ENCODE measurements at regions not wholly inside any gene's neighbourhood (a gene's known extent, or its start where the extent isn't known, plus 50 kb on each side); places are given as distances from the start of the nearest gene placed in this dataset.
"Not testable (repeated sequence)": the region's sequence is repeated elsewhere in the genome, so short reads cannot be mapped to it uniquely, and the experiment has no call there.

DNA sequence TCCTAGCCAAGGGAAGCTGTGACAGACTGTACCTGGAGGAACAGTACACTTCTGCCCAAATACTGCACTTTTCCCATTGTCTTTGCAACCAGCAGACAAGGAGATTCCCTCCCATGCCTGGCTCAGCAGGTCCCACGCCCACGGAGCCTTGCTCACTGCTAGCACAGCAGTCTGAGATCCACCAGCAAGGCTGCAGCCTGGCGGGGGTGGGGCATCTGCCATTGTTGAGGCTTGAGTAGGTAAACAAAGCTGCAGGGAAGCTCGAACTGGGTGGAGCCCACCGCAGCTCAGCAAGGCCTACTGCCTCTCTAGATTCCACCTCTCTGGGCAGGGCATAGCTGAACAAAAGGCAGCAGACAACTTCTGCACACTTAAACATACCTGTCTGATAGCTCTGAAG, 268.9 kb downstream of the OSR1 start:
- not testable (repeated sequence) for DNase-seq

DNA sequence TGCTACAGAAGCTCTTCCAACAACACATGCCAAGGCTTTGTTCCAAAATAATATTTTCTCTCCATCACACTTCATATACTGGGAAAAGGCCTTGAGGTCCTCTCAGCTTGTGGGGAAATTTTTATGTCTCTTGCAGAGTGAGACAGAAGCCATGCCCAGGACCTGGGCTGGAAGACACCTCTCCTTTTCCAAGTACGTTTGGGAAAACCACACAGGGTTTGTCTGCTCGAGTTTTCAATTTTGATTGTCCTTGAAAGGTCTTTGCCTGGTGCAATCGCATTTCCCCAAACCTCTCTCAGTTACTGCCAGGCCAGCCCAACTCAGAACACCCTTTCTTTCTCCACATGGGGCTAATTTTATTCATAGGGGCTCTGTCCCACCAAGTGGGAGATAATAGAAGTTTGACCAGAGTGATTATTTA, 272.2 kb downstream of the OSR1 start:
- DNase-seq, result no peak

DNA sequence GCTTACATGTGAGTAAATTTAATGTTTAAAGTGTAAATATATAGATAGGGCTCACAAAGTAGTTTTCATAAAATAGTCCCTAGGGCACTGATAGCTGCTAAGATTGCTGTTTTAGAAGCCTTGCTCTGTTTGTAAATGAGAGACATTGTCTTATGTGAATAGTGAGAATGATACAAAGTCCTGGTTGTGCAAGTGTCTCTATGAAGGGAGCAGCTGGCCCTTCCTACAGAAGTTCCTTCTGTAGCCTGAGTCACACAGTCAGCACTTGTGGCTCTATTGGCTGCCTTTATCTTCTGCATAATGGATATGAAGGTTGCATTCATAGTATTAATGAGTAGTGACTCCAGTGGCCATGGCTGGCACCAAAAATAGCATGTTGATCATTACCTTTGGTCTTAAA, 279.7 kb downstream of the OSR1 start:
- no peak for DNase-seq

DNA sequence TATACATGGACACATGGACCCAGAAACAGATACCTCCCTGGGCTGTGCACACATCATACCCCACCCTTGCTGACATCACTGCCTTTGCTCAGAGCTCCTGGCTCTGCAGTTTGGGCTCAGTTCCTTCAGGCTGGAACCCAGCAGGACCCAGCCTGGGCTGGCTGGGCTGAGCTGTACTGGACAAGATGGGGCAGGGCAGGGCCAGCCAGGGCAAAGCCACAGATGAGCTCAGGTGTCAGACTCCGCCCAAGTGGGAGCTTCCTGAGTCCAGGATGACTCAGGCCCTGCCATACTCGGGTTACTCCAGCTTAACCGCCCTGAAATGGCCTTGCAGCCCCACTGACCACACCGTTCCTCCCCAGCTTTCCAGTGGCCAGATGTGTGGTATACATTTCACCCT, 284.9 kb downstream of the OSR1 start:
- DNase-seq, result no peak

DNA sequence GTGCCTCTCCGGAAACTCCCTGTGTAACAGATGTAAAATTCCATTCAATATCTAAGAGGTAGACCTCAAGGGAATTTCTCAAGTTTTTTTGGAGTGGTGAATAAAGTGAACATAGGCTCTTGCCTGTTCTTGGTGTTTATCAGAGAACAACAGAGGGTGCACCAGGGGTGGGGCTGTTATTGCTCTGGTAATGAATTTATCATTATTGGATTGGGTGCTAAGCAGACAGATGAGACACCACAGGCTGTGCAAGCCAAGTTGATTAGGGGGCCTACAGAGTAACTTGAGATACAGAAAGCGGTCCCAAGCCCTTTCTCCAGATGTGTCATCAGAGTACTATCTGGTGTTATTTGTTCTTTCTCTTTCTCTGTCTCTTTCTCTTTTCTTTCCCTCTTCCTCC, 286.3 kb downstream of the OSR1 start:
- DNase-seq, result no peak

DNA sequence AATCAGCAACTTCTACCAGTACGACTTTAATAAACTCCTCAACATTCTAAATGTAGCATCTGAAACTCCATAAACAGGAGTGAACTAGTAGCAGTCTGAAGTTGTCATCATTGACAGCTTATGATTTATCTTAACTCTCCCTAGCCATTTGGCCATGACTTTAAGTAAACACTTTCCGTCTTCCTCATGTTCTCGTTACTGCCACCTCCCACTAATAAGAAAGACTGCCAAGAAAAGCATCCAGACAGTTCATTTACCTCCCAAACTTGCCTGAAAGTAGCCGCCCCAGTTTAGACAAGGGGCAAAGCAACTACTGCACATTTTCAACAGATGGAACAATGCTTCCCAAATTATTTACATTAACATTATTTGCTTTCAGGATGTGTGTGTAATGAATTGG, 287.5 kb downstream of the OSR1 start:
- DNase-seq, result no peak

DNA sequence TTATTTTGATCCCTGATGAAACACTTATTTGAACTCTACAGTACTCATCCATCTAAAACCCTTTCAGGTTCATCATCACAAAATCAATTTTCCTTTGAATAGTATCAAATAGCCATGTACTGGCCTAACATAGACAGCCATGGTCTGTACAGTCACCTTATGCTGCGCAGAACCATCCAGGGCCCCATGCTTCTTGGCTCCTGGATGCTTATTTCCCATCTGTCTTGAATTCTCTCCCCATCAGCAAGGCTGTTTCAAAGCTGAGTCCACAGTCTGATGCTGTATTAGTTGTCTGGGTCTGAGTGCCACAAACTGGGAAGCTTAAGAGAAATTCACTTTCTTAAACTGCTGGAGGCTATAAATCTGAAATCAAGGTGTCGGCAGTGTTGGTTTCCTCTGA, 290.2 kb downstream of the OSR1 start:
- no peak for DNase-seq

DNA sequence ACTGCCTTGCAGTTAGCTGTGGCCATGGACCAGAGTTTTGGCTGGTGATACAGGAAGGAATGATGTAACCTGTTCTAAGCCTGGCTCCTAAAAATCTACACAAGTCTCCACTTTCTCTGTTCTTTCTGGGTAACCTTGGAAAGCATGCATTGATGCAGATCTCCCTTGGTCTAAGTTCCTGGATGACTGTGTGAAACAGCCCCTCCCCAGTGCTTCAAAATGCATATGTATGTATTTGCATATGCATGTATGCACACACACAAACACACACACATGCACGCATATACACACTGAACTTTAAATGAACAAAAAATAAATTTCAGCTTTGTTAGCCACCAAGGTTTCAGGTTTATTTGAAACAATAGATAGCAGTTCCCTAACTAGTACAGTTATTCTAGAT, 296.1 kb downstream of the OSR1 start:
- DNase-seq, result no peak

DNA sequence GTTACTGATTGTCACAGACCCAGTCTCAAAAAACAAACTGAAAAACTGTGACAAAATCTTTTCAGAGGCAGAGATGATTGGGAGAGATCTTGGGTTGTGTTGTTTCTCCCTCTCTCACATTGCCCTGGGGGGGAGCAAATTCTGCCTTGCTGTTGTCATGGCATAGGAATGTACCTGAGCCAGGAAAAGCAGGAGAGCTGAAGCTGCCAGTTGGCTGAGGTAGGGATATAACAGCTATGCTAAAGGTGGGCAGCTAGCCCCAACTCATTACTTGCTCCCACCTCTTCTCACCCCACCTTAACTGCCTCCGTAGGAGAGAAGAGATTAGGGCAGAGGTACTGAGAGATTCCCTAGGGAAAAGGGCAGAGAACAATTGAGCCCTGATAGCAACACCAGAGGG, 299.3 kb downstream of the OSR1 start:
- no peak for DNase-seq

DNA sequence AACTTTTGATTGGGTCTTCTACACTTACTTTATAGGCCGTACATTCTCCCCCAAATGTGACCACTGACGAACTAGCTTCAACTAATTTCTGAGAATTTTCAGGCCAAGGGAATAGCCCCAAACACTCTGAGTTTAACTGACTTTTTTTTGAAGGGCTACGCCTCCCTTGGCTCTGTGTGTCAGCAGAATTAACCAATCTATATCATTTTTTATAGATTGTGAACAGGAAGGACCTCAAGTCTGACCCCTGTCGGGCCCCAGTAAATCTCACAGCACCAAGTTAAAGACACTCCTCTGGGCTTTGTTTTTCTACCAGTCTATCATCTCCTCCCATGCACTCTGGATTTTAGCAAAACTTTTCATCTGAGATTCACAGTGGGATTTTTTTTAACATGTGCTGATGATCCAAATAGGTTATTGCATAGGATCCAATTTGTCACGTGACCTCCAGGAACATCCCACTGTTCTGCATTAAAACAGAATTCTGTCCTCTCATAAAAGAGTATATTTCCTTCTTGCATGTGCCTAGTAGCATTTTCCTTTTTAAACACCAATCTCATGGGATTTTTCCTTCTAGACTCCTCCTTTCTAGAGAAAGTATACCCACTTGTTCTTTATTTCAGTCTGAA, 307.1 kb downstream of the OSR1 start:
- DNase-seq, result no peak

DNA sequence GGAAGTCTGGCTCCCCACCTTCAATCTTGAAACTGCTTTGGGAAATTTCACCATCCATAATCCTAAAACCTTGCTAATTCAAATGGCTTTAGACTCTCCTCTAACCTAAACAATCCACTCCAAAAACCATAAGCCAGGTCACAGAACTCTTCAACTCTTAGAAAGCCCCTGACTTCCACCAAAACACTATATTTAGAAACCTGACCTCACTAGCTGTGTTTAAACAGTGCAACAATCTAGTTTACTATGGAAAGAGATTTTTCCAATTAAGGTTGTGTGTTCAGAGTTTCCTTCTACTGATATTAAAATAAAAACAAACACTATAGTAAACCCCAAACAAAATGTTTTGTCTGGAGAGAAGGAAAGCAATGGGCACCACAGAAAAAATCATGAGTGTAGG, 308.1 kb downstream of the OSR1 start:
- no peak for DNase-seq

DNA sequence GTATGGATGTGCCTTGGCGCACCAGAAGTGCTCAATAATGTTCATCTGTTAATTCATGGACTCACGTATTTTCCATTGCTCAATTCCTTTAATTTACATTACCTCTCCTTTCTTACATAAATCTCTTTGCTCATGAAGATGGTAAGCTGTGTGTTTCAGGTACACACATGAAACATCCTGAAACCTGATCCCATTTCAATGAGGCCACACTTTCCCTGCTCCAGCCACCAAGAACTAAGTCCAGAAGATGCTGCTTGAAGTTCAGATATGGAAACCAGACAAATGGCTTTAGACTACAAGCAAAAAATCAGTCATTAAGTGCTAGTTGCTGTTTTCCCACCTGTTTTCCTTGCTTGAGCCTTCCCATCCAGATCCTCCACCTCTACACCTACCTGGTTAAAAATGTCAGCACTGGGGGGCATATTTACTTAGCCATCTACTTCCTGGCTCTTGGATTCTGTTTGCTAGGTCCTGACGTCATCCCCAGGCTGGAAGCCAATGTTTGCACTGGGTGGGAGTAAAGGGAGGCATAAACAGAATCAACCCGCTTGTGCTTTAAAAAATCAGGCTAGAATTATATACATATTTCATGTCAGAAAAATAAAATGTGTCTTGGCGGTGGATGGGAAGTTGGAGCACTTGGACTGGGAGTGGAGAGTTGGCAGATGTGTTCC, 309.7 kb downstream of the OSR1 start:
- DNase-seq, result no peak

DNA sequence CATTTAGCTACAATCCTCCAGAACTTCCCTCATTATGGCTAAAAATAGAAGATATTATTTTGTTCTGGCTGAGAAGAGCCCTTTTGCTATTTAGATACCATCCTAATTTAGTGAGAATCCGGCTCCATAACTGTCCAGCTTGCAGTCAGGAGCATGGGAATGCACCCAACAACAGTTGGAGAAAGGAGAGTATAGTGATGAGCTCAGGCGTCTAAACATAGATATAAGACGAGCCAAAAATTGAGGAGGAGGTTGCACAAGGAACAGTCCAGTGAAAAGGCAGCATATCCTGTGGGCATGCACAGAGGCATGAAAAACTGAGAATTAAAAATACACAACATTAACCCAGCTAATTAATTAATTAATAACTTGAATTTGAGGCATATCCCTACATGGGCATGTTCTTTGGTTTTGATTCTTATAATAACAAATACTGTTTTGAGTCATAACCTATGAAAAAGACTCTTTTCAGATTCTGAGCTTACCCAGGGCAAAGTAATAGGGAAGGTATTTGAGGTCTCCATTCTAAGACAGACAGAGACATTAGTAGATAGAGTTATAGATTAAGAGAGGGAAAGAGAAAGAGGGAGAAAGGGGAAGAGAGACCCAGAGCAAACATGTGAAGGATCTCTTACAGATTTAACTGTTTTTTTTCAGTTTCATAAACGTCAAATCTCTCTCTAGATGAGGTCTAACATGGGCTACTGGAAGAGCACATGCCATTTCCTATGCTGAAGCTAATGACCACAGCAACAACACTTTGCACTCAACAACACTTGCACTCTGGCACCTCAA, 311.2 kb downstream of the OSR1 start:
- DNase-seq, result no peak

DNA sequence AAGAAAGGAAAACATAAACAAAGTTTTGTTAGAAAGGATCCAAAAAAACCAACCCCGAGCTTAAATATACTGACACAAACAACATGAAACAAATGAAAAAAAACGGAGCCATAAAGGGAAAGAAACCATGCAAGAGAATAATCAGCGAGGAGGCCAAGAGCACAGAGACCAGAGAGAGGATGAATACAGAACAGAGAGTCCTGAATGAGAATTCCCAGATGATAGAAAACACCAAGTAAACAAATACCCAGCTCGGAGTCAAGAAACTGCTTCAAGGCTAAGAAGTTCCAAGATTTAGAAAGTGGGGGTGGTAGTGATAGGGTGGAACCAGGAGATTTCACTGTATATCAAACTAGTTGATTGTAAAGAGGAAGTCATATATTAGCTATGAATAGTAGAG, 313.3 kb downstream of the OSR1 start:
- no peak for DNase-seq

DNA sequence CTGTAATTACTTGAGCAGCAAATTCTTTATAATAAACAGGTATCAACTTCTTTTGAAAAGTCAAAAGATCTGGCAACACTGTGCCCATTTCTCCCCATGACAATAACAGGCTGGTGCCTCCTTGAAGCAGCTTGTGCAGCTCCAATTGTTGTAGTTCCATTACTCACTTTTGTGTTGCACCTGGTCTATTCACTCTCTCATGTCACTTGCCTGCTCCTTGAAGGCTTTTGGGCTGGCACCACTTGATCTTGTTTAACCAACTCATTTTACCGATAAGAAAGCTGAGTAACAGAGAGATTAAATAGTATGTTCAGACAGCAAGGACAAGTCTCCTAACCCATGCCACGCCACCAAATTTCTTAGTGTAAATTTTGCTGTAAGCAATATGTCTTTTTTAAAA, 314.5 kb downstream of the OSR1 start:
- no peak for DNase-seq

DNA sequence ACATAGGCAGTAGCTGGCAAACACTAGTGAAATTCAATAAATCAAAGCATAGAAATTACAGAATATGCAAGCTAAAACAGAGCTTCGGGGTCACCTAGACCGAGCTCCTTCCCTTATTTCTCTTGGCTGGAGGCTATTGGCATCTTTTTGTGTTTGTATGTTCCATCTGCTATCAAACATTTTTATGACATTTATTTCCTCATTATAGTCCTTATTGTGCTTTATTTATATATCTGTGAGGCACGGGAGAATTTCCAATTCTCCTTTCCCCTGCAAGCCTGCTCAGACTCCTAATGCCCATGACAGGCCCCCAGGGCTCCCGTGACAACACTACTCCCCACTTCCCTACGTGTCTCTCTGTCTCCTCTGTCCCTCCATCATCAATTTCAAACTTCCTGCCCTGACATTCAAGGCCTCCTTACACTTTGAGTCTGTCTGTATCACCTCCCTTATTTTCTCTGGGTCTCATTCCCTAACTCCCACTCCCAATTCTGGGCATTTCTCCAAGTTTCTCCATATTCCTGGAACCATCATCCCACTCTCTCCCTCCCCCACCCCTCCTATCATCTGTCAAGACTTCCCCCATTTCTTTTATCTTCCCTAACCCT, 316.9 kb downstream of the OSR1 start:
- no peak for DNase-seq

DNA sequence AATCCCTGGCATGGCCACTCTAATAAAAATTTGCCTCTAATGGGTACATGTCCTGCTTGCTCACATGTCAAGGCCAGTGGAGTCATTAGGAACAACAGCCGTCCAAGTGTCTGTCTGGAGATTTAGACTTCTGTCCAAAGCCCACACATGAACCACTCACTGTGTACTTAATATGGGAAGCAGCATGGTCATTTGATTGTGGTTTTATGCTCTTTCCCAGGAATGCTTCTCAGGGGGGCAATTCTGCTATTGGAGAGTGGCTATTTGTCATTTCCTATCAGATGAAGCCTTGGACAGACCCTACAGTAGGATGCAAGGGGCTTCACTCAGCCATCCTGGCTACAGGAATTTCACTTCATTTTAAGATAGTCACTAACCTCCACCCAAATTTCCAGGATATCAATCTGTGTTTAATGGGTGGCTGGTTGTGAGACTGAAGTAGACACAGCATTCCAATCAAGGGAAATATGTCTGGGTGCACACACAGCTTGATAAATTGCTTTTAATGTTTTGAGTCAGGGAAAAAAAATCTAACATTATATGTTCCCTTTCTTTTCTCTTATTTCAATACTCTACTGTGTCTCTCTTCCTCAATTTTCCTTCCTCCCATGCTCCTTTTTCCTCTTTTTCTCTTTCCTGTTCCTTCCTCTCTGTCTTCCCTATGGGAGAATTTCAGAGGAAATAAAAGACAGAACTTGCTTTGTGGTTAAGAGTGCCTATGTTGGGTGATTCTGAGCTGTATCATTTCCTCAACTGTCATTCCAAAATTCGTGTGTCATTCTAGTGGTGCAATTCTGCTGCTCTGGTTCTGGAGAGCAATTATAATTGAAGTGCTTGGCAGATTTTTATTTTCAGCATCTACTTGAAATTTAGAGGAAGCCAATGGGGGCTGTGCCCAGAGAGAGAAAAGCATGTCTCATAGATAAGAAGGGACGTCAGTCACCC, 320.1 kb downstream of the OSR1 start:
- DNase-seq, result no peak

DNA sequence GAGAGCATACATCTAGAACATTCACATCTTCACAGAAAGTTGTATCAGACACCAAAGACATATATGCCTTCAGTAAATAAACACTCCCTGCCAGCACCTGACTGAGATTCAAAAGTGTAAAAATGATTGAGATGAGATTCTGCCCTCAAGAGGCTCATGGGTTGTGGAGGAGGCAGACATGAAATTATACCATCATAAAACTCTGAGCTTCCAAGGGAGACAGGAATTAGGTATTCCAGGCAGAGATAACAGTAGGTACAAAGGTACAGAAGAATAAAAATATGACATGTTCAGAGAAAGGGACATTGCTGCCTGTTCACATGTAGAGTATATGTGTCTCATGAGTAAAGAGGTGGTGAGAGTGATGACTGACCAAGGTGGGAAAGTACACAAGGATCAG, 322.3 kb downstream of the OSR1 start:
- DNase-seq, result no peak

DNA sequence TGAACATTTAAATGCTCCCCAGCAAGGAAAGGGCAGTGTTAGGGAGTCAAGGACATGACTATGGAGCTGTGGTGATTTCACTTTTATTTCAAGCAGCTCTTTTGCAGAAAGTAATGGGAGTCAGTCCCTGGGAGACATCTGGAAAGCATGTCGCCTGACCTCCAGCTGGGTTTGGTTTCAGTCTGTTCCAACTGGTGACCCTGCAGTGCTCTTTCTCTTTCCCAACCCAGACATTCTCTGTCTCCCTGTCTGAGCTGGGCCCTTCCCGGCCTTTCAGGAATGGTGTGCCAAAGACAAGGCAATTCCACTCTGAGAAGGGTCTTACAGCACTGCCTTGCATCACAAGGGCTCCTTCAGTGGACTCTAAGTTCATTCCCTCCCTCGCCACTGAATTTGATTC, 323.2 kb downstream of the OSR1 start:
- DNase-seq, result no peak

DNA sequence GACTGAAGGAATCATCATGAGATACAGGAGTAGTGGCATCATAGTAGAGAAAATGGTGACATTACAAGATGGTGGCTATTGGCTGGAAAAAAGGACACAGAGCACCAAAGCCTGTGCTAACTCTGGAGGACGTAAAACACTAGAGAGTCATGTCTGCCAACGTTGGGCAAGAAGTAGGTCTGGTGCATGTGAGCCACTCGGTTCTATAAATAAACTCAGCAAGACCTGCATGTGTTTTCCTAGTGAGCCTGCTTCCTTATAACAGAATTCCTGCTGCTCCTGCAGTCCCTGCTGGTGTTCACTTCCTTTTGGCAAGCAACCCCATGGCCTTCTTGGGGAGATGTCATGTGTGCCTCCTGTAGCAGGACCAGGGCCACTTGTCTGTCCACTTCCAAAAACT, 325.2 kb downstream of the OSR1 start:
- DNase-seq, result no peak

DNA sequence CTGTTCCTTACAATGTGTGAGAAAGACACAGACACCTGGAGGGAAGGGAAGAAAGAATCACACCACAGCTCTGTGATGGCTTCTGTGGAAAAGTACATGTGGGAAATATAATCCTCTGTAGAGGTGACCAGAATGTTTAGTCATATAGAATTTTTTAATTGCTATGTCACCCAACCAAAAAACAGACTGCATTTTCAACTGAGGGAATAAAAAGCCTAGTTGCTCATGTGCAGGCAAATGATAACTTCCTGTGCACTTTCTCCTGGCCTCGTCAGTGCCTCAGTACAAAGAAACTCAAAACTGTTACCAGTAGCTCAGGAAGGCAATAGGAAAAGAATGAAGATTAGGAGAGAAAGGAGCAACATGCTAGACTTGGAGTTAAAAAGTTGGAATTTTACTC, 326.8 kb downstream of the OSR1 start:
- no peak for DNase-seq

DNA sequence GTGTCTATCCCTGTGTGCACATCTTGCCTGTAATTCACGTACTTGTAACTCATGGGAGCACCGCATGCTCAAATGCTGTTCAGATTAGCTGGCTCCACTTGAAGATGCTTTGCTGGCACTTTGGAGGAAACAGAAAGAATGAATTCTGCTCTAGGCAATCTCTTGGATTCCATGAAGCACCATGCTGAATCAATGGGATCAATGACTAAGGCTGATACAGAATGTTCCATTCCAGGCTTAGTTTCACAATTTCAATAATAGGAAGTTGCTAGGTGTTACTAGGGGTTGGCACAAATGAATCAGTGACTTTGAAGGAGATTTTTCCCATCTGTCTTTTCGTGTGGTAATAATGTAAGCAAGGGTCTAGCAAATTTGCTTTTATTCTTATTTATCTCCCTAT, 328.8 kb downstream of the OSR1 start:
- no peak for DNase-seq
